HCT116 (cell line): ENCODE measurements at regions not wholly inside any gene's neighbourhood (a gene's known extent, or its start where the extent isn't known, plus 50 kb on each side); places are given as distances from the start of the nearest gene placed in this dataset.

ENCODE experiments used
- ATAC-seq: fragments of 200-7000 bp; cut with Tn5 transposase; 2 replicates; pipeline ENCODE4 v1.9.1; 2020; ENCODE audit warnings: mild to moderate bottlenecking, moderate library complexity
- BruUV-seq: library from RNA; stranded (reverse); fragments of 400-500 nt; replicated peaks from 2 replicates; lab custom pipeline; 2021; lab: Mats Ljungman, UMichigan
- CTCF ChIA-PET: fragments of 300-600 bp; sonication (Branson Sonifier 250); formaldehyde crosslinking; loops from one replicate; lab custom pipeline; 2021; ENCODE audit warnings: antibody characterized with exemption; lab: Charles Lee
- POLR2A ChIA-PET: fragments of 300-600, 350-600 bp; sonication (Branson Sonifier 250); formaldehyde crosslinking; loops from one replicate; lab custom pipeline; 2021; ENCODE audit warnings: antibody characterized with exemption; lab: Charles Lee
- RAD21 ChIA-PET, 2 experiments: fragments of 300-600 bp; sonication (Branson Sonifier 250); formaldehyde crosslinking; loops; one replicate each; lab custom pipeline; 2023; ENCODE audit warnings: low total read pairs in 2 of 2; ENCODE audit not compliant: uncharacterized antibody in 2 of 2, unreplicated experiment in 2 of 2, low non-redundant PET in 1 of 2; lab: Charles Lee
- DNase-seq: peaks from one replicate; pipeline ENCODE4 v3.0.0-alpha.2; 2010; ENCODE audit warnings: low read depth, low spot score
- H2AFZ ChIP-seq: fragments of 200-600 bp; shearing (Covaris generic), sonication (generic); 2 replicates; pipeline ENCODE4 v1.6.1; 2017; ENCODE audit warnings: low read depth, mixed run types, mixed read lengths, antibody characterized with exemption, low read length; ENCODE audit not compliant: poor library complexity, severe bottlenecking
- H3K27ac ChIP-seq: 2 replicates; pipeline ENCODE4 v1.5.1; 2012; ENCODE audit warnings: low read depth, low read length
- H3K27me3 ChIP-seq: fragments of 200-600 bp; sonication (generic); 2 replicates; pipeline ENCODE4 v1.6.1; 2016; ENCODE audit warnings: mixed run types, low read length, mixed read lengths; ENCODE audit not compliant: insufficient read depth
- H3K36me3 ChIP-seq, 2 experiments: fragments of 200-500 bp in 1 of 2; fragments of 200-600 bp in 1 of 2; sonication (Bioruptor generic) in 1 of 2; sonication (generic) in 1 of 2; 2 replicates each; pipeline versions ENCODE4 v1.5.1 to v1.6.1; 2014 to 2016; ENCODE audit warnings: low read length in 2 of 2, inconsistent platforms in 1 of 2, mixed read lengths in 1 of 2, mixed run types in 1 of 2; ENCODE audit not compliant: insufficient read depth in 2 of 2, control insufficient read depth in 1 of 2
- H3K4me1 ChIP-seq, 2 experiments: fragments of 200-600 bp in 1 of 2; sonication (generic) in 1 of 2; 2 replicates each; pipeline versions ENCODE4 v1.5.1 to v1.6.1; 2012 to 2017; ENCODE audit warnings: low read length in 2 of 2, inconsistent platforms in 1 of 2, mild to moderate bottlenecking in 1 of 2, mixed read lengths in 1 of 2, mixed run types in 1 of 2, moderate library complexity in 1 of 2; ENCODE audit not compliant: insufficient read depth in 2 of 2, control insufficient read depth in 1 of 2
- H3K4me2 ChIP-seq: fragments of 200-600 bp; sonication (generic); 2 replicates; pipeline ENCODE4 v1.6.1; 2017; ENCODE audit warnings: mixed run types, low read length, mixed read lengths
- H3K4me3 ChIP-seq, 2 experiments: fragments of 200-600 bp in 1 of 2; sonication (generic) in 1 of 2; replicated peaks in 1 of 2; 2 replicates each; pipeline ENCODE4 v1.5.1; 2011 to 2016; ENCODE audit warnings: low read length in 2 of 2, control low read depth in 1 of 2, low read depth in 1 of 2, mild to moderate bottlenecking in 1 of 2, mixed read lengths in 1 of 2, mixed run types in 1 of 2
- H3K79me2 ChIP-seq: fragments of 200-600 bp; sonication (generic); 2 replicates; pipeline ENCODE4 v1.6.1; 2017; ENCODE audit warnings: mild to moderate bottlenecking, mixed run types, low read length, moderate library complexity, mixed read lengths; ENCODE audit not compliant: insufficient read depth
- H3K9ac ChIP-seq: fragments of 200-600 bp; sonication (generic); 2 replicates; pipeline ENCODE4 v1.6.1; 2016; ENCODE audit warnings: low read length, mixed read lengths
- H3K9me2 ChIP-seq: fragments of 200-600 bp; sonication (generic), shearing (Covaris generic); 2 replicates; pipeline ENCODE4 v1.6.1; 2017; ENCODE audit warnings: mixed run types, mild to moderate bottlenecking, moderate library complexity; ENCODE audit not compliant: insufficient read depth
- H3K9me3 ChIP-seq, 2 experiments: fragments of 200-500 bp in 1 of 2; fragments of 200-600 bp in 1 of 2; sonication (Bioruptor generic) in 1 of 2; sonication (generic) in 1 of 2; 2 replicates each; pipeline ENCODE4 v1.6.1; 2014 to 2017; ENCODE audit warnings: low read length in 2 of 2, mixed read lengths in 2 of 2, inconsistent platforms in 1 of 2, low read depth in 1 of 2, mild to moderate bottlenecking in 1 of 2, mixed run types in 1 of 2, moderate library complexity in 1 of 2; ENCODE audit not compliant: control insufficient read depth in 1 of 2, insufficient read depth in 1 of 2
- H4K20me1 ChIP-seq: fragments of 200-600 bp; sonication (generic), shearing (Covaris generic); 2 replicates; pipeline ENCODE4 v1.6.1; 2017; ENCODE audit warnings: mixed run types, mild to moderate bottlenecking, moderate library complexity; ENCODE audit not compliant: insufficient read depth
- CBX3 ChIP-seq: IDR thresholded peaks from 2 replicates; pipeline ENCODE4 v1.6.1; 2012; ENCODE audit warnings: low read depth
- CEBPB ChIP-seq: IDR thresholded peaks from 2 replicates; pipeline ENCODE4 v1.6.1; 2012; ENCODE audit warnings: low read depth
- CTCF ChIP-seq, 3 experiments: fragments of 200-600 bp in 1 of 3; sonication (generic) in 1 of 3; IDR thresholded peaks in 2 of 3; conservative IDR thresholded peaks in 1 of 3; 2 replicates each; pipeline ENCODE4 v1.5.1; 2012 to 2017; ENCODE audit warnings: low read depth in 2 of 3, low read length in 2 of 3, antibody characterized with exemption in 1 of 3, borderline replicate concordance in 1 of 3, control low read depth in 1 of 3, mild to moderate bottlenecking in 1 of 3, mixed read lengths in 1 of 3, mixed run types in 1 of 3, moderate library complexity in 1 of 3; ENCODE audit not compliant: insufficient read depth in 1 of 3
- EGR1 ChIP-seq: IDR thresholded peaks from 2 replicates; pipeline ENCODE4 v1.6.1; 2012; ENCODE audit warnings: low read depth
- FOSL1 ChIP-seq: IDR thresholded peaks from 2 replicates; pipeline ENCODE4 v1.6.1; 2012; ENCODE audit warnings: low read depth
- MAX ChIP-seq: IDR thresholded peaks from 2 replicates; pipeline ENCODE4 v1.6.1; 2012
- POLR2A ChIP-seq: IDR thresholded peaks from 2 replicates; pipeline ENCODE4 v1.7.0; 2011; ENCODE audit warnings: borderline replicate concordance; ENCODE audit not compliant: insufficient read depth, insufficient read length; ENCODE audit errors: extremely low read depth
- POLR2AphosphoS5 ChIP-seq: IDR thresholded peaks from 2 replicates; pipeline ENCODE4 v1.6.1; 2011; ENCODE audit warnings: mild to moderate bottlenecking, low read depth, low read length, moderate library complexity
- RAD21 ChIP-seq: IDR thresholded peaks from 2 replicates; pipeline ENCODE4 v1.6.1; 2012; ENCODE audit warnings: low read depth, mild to moderate bottlenecking
- SIN3A ChIP-seq: IDR thresholded peaks from 2 replicates; pipeline ENCODE4 v1.6.1; 2012; ENCODE audit warnings: low read depth
- SP1 ChIP-seq: IDR thresholded peaks from 2 replicates; pipeline ENCODE4 v1.6.1; 2012; ENCODE audit warnings: low read depth
- SRF ChIP-seq: IDR thresholded peaks from 2 replicates; pipeline ENCODE4 v1.6.1; 2012; ENCODE audit warnings: low read depth
- ZBTB33 ChIP-seq: IDR thresholded peaks from 2 replicates; pipeline ENCODE4 v1.6.1; 2011; ENCODE audit warnings: mild to moderate bottlenecking, low read length, moderate library complexity; ENCODE audit not compliant: insufficient replicate concordance; ENCODE audit errors: extremely low read depth
- ZFX ChIP-seq: fragments of 450-650 bp; IDR thresholded peaks from 2 replicates; pipeline ENCODE4 v1.6.1; 2017
- ZNF274 ChIP-seq: fragments of 200-500 bp; sonication (Bioruptor generic); IDR thresholded peaks from 2 replicates; pipeline ENCODE4 v1.6.1; 2014; ENCODE audit warnings: mild to moderate bottlenecking, low read depth, low read length, inconsistent platforms
- intact Hi-C: fragments of 100-400 bp; cut with micrococcal nuclease; formaldehyde crosslinking; loops from 2 replicates; pipeline ENCODE4 v1.10.0; 2022

GRCh38 chr11:82556210-82556609 lies 177.5 kb downstream of the FAM181B start:
- CTCF ChIA-PET = no interaction called here
- Histone ChIP-seq H3K36me3 (no peaks in the 10 kb centered on the region), H3K27me3 (no peaks in the 10 kb centered on the region), H3K4me3 (no peak overlapping the region), H3K27ac (no peak overlapping the region), H3K4me1 (no peaks in the 10 kb centered on the region), H4K20me1 (no peaks in the 10 kb centered on the region), H3K9me3 (no peaks in the 10 kb centered on the region; a peak in 1 of 4 replicates), H3K9ac (no peak overlapping the region), H3K9me2 (no peaks in the 10 kb centered on the region), H3K79me2 (no peaks in the 10 kb centered on the region), H2AFZ (no peak overlapping the region), H3K4me2 (no peak overlapping the region)
- ATAC-seq = no peak
- RAD21 ChIA-PET = no interaction called here
- intact Hi-C loops = no loop called here
- BruUV-seq = no TSS peak
- DNase-seq = no peak
- TF ChIP-seq POLR2A (no peak), ZBTB33 (no peak), CBX3 (no peak), POLR2AphosphoS5 (no peak), EGR1 (no peak), CEBPB (no peak), SIN3A (no peak)
- POLR2A ChIA-PET = no interaction called here

GRCh38 chr11:82546661-82547557 lies 186.8 kb downstream of the FAM181B start:
- RAD21 ChIA-PET = no interaction called here
- TF ChIP-seq SP1 (no peak), SRF (no peak), ZBTB33 (no peak), FOSL1 (no peak), MAX (no peak), ZFX (no peak), CTCF (IDR thresholded peaks at IDR 0.05 in 2 of 3, conservative IDR thresholded peaks at IDR 0.05 in 1 of 3; ENCODE audit: borderline replicate concordance in 1 of 3, insufficient read depth in 1 of 3, low read depth in 2 of 3, low read length in 2 of 3) (no peak), RAD21 (no peak), ZNF274 (no peak)

More at GRCh38 chr11:82546661-82547557, 186.8 kb downstream of the FAM181B start:
- Histone ChIP-seq H3K27ac (no peak overlapping the region), H3K36me3 (no peaks in the 10 kb centered on the region), H3K4me3 (no peak overlapping the region), H3K4me2 (no peak overlapping the region), H4K20me1 (no peaks in the 10 kb centered on the region), H3K9me2 (no peaks in the 10 kb centered on the region), H3K9ac (no peak overlapping the region), H3K27me3 (no peaks in the 10 kb centered on the region), H3K4me1 (no peaks in the 10 kb centered on the region), H2AFZ (no peak overlapping the region), H3K9me3 (no peaks in the 10 kb centered on the region), H3K79me2 (no peaks in the 10 kb centered on the region)
- intact Hi-C loops = no loop called here
- ChIA-PET CTCF (no interaction called here), POLR2A (no interaction called here)
- no TSS peak for BruUV-seq
- ATAC-seq (no peak), DNase-seq (no peak)
